ENCODE measurements at regions not wholly inside any gene's neighbourhood (a gene's known extent, or its start where the extent isn't known, plus 50 kb on each side); places are given as distances from the start of the nearest gene placed in this dataset.

DNA sequence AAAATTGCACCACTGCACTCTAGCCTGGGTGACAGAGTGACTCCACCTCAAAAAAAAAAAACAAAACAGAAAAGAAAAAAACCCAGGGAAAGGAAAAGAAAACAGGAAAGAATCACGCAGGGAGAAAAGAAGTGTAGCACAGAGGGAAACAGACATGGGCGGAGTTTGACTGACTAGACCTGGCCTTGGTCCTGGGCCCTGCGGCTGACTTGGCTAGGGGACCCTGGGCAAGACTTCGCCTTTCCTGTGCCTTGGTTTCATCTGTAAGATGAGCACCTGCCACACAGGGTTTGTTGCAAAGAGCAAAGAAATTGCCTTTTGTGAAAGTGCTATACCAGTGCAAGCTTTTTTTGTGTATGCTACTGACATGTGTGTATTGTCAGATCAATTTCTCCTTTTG is 71.3 kb upstream of the KCNG1 start:
- no peak for TF ChIP-seq POLR2A (IDR thresholded peaks at IDR 0.05)
- TF ChIP-seq, protein P1, sequence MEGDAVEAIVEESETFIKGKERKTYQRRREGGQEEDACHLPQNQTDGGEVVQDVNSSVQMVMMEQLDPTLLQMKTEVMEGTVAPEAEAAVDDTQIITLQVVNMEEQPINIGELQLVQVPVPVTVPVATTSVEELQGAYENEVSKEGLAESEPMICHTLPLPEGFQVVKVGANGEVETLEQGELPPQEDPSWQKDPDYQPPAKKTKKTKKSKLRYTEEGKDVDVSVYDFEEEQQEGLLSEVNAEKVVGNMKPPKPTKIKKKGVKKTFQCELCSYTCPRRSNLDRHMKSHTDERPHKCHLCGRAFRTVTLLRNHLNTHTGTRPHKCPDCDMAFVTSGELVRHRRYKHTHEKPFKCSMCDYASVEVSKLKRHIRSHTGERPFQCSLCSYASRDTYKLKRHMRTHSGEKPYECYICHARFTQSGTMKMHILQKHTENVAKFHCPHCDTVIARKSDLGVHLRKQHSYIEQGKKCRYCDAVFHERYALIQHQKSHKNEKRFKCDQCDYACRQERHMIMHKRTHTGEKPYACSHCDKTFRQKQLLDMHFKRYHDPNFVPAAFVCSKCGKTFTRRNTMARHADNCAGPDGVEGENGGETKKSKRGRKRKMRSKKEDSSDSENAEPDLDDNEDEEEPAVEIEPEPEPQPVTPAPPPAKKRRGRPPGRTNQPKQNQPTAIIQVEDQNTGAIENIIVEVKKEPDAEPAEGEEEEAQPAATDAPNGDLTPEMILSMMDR (IDR thresholded peaks at IDR 0.05): no peak
- no peak for TF ChIP-seq EP300 (IDR thresholded peaks at IDR 0.05)

Data from stomach (tissue), 4 donors.